ENCODE measurements at regions not wholly inside any gene's neighbourhood (a gene's known extent, or its start where the extent isn't known, plus 50 kb on each side); places are given as distances from the start of the nearest gene placed in this dataset.
"Not testable (repeated sequence)": the region's sequence is repeated elsewhere in the genome, so short reads cannot be mapped to it uniquely, and the experiment has no call there.

- no peak for DNase-seq
These were observed 157.8 kb upstream of the TTC29 start for GRCh38 chr4:147103403-147103946.

- no peak for DNase-seq
These were observed 159.1 kb upstream of the TTC29 start for GRCh38 chr4:147104768-147105167.

GRCh38 chr4:147108409-147108808 lies 162.7 kb upstream of the TTC29 start:
- DNase-seq: no peak

GRCh38 chr4:147109800-147110199 lies 164.1 kb upstream of the TTC29 start:
- no peak for DNase-seq

- DNase-seq: no peak
These were observed 165.1 kb upstream of the TTC29 start for GRCh38 chr4:147110473-147111367.

GRCh38 chr4:147112196-147112595 lies 166.5 kb upstream of the TTC29 start:
- not testable (repeated sequence) for DNase-seq

GRCh38 chr4:147117431-147117830 lies 171.8 kb upstream of the TTC29 start:
- DNase-seq: no peak

- DNase-seq: no peak
These were observed 172.9 kb upstream of the TTC29 start for GRCh38 chr4:147118528-147118927.

GRCh38 chr4:147122685-147123084 lies 177.0 kb upstream of the TTC29 start:
- DNase-seq: no peak

GRCh38 chr4:147123146-147123545 lies 177.5 kb upstream of the TTC29 start:
- no peak for DNase-seq

GRCh38 chr4:147128787-147129186 lies 183.1 kb upstream of the TTC29 start:
- DNase-seq: no peak

- no peak for DNase-seq
These were observed 184.0 kb upstream of the TTC29 start for GRCh38 chr4:147129687-147130086.

- no peak for DNase-seq
These were observed 189.0 kb upstream of the TTC29 start for GRCh38 chr4:147134536-147135210.

GRCh38 chr4:147136310-147136709 lies 190.6 kb upstream of the TTC29 start:
- no peak for DNase-seq

GRCh38 chr4:147136751-147137150 lies 191.1 kb upstream of the TTC29 start:
- no peak for DNase-seq

- no peak for DNase-seq
These were observed 191.6 kb upstream of the TTC29 start for GRCh38 chr4:147137280-147137679.

- no peak for DNase-seq
These were observed 192.5 kb upstream of the TTC29 start for GRCh38 chr4:147138171-147138570.

GRCh38 chr4:147139455-147140198 lies 194.0 kb upstream of the TTC29 start:
- DNase-seq: no peak

- DNase-seq: no peak
These were observed 206.1 kb upstream of the TTC29 start for GRCh38 chr4:147151763-147152162.

- no peak for DNase-seq
These were observed 212.4 kb upstream of the TTC29 start for GRCh38 chr4:147157860-147158701.

GRCh38 chr4:147160908-147161513 lies 215.3 kb upstream of the TTC29 start:
- DNase-seq: peak in 1 of 2 donors; percentile 8

- DNase-seq: no peak
These were observed 217.6 kb upstream of the TTC29 start for GRCh38 chr4:147163311-147163710.
